GM12878 (cell line): ENCODE measurements at regions not wholly inside any gene's neighbourhood (a gene's known extent, or its start where the extent isn't known, plus 50 kb on each side); places are given as distances from the start of the nearest gene placed in this dataset.
A peak's percentile ranks its signal among the peaks of the same experiment; 100 is the strongest.

ENCODE experiments used
- BRCA1 ChIP-seq: IDR thresholded peaks from 2 replicates; pipeline ENCODE4 v1.6.1; 2011; ENCODE audit warnings: low read depth, low read length, improper control_type of control experiment
- JUND ChIP-seq: IDR thresholded peaks from 2 replicates; pipeline ENCODE4 v1.6.1; 2012; ENCODE audit warnings: low read depth, mild to moderate bottlenecking, low read length, improper control_type of control experiment, moderate library complexity
- MXI1 ChIP-seq: fragments of 150-350 bp; IDR thresholded peaks from 2 replicates; pipeline ENCODE4 v1.6.1; 2011; ENCODE audit warnings: low read depth, mild to moderate bottlenecking, inconsistent platforms, low read length, improper control_type of control experiment
- NFXL1 ChIP-seq: fragments of 450-650 bp; IDR thresholded peaks from 2 replicates; pipeline ENCODE4 v1.6.1; 2017; ENCODE audit warnings: antibody characterized with exemption, mild to moderate bottlenecking, borderline replicate concordance
- PAX8 ChIP-seq: fragments of 450-650 bp; IDR thresholded peaks from 2 replicates; pipeline ENCODE4 v1.6.1; 2017; ENCODE audit warnings: mild to moderate bottlenecking, moderate library complexity
- PKNOX1 ChIP-seq: fragments of 450-650 bp; IDR thresholded peaks from 2 replicates; pipeline ENCODE4 v1.6.1; 2016; ENCODE audit warnings: mild to moderate bottlenecking
- POLR2A ChIP-seq: IDR thresholded peaks from 2 replicates; pipeline ENCODE4 v1.6.1; 2011; ENCODE audit warnings: low read depth, mild to moderate bottlenecking, low read length
- POLR2AphosphoS2 ChIP-seq: IDR thresholded peaks from 2 replicates; pipeline ENCODE4 v1.6.1; 2011; ENCODE audit warnings: low read depth, mild to moderate bottlenecking, low read length, improper control_type of control experiment, moderate library complexity
- POU2F2 ChIP-seq: IDR thresholded peaks from 3 replicates; pipeline ENCODE4 v1.6.1; 2011; ENCODE audit warnings: low read depth, mild to moderate bottlenecking, low read length, borderline replicate concordance
- RUNX3 ChIP-seq: IDR thresholded peaks from 2 replicates; pipeline ENCODE4 v1.6.1; 2012; ENCODE audit warnings: low read length, inconsistent platforms
- STAT1 ChIP-seq: fragments of 450-650 bp; conservative IDR thresholded peaks from 2 replicates; pipeline ENCODE4 v1.6.1; 2014; ENCODE audit warnings: antibody characterized with exemption, mild to moderate bottlenecking
- TBL1XR1 ChIP-seq: IDR thresholded peaks from 2 replicates; pipeline ENCODE4 v1.6.1; 2012; ENCODE audit warnings: low read depth, low read length, improper control_type of control experiment
- TCF7 ChIP-seq: IDR thresholded peaks from 2 replicates; pipeline ENCODE4 v1.6.1; 2014; ENCODE audit warnings: antibody characterized with exemption, borderline replicate concordance
- ZNF384 ChIP-seq: IDR thresholded peaks from 2 replicates; pipeline ENCODE4 v1.6.1; 2012; ENCODE audit warnings: low read depth, mild to moderate bottlenecking, low read length, improper control_type of control experiment, borderline replicate concordance
- TF ChIP-seq, protein P1 (sequence below): IDR thresholded peaks from 2 replicates; pipeline ENCODE4 v1.6.1; 2012; ENCODE audit warnings: low read depth, low read length, improper control_type of control experiment
- TF ChIP-seq, protein P2 (sequence below): fragments of 450-650 bp; IDR thresholded peaks from 2 replicates; pipeline ENCODE4 v1.6.1; 2018; ENCODE audit warnings: mild to moderate bottlenecking, low read depth, moderate library complexity; ENCODE audit not compliant: partially characterized antibody
- TF ChIP-seq, protein P3 (sequence below), 3 experiments: IDR thresholded peaks in 2 of 3; conservative IDR thresholded peaks in 1 of 3; 2 replicates each; pipeline ENCODE4 v1.5.1; 2011; ENCODE audit warnings: low read depth in 3 of 3, low read length in 3 of 3, mild to moderate bottlenecking in 3 of 3, control low read depth in 2 of 3, moderate library complexity in 2 of 3, inconsistent platforms in 1 of 3, mixed read lengths in 1 of 3; ENCODE audit not compliant: control insufficient read depth in 2 of 3, insufficient read depth in 1 of 3; ENCODE audit errors: extremely low read depth in 1 of 3

DNA sequence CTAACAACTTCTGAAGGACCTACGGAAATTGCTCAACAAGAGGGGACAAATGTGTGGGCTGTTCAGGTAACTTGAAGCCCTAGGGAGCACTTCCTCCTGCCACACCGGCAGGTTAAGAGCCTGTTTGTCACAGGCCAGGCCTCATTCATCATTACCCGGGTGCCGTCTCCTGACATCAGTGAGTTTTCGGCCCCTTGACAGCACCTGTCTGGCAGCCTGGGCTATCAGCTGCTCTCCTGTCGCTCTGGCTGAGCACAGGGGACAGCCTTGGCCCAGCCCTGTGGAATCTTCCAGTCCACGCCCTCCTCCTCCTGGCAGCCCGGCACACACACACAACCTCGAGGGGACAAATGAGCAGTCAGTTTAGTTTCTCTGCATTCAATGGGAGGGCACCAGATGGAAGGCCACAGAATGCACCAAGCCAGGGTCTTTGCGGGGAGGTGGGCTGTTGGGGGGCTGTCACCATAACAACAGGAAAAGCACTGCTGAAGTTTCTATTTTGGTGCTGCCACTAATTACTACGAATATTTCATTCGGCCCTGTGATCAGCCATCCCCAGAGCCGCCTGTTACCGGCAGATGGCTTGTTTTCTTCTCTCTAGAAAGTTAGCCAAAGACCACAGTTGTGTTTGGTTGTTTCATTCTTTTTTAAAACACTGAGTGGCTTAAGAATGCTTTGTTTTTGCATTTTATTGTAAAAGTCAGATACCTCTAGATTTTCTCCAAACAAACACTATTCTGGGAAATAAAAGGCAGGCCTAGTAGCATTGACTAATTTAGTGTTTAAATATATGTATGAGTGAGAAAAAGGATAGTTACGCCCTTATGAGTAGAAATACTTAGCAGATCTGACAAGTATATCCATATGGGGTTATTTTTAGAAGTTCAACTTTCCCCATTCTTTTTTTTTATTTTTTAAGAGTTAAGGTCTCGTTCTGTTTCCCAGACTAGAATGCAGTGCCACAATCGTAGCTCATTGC lies 189.9 kb upstream of the NDUFV2 start (continued):
- no peak for TF ChIP-seq TBL1XR1
- peak; percentile 32; the same call in 1 of the 2 replicates for TF ChIP-seq RUNX3
- TF ChIP-seq BRCA1, result no peak
- no peak for TF ChIP-seq JUND
- 0 out of 2 replicates have a peak, but pooled peaks have one; percentile 21 for TF ChIP-seq TCF7
- no peak for TF ChIP-seq POLR2AphosphoS2
- no peak for TF ChIP-seq POU2F2
- 0 out of 2 replicates have a peak, but pooled peaks have one; percentile 34 for TF ChIP-seq POLR2A
- TF ChIP-seq, protein P1, sequence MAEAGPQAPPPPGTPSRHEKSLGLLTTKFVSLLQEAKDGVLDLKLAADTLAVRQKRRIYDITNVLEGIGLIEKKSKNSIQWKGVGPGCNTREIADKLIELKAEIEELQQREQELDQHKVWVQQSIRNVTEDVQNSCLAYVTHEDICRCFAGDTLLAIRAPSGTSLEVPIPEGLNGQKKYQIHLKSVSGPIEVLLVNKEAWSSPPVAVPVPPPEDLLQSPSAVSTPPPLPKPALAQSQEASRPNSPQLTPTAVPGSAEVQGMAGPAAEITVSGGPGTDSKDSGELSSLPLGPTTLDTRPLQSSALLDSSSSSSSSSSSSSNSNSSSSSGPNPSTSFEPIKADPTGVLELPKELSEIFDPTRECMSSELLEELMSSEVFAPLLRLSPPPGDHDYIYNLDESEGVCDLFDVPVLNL, result no peak
- TF ChIP-seq, protein P2, sequence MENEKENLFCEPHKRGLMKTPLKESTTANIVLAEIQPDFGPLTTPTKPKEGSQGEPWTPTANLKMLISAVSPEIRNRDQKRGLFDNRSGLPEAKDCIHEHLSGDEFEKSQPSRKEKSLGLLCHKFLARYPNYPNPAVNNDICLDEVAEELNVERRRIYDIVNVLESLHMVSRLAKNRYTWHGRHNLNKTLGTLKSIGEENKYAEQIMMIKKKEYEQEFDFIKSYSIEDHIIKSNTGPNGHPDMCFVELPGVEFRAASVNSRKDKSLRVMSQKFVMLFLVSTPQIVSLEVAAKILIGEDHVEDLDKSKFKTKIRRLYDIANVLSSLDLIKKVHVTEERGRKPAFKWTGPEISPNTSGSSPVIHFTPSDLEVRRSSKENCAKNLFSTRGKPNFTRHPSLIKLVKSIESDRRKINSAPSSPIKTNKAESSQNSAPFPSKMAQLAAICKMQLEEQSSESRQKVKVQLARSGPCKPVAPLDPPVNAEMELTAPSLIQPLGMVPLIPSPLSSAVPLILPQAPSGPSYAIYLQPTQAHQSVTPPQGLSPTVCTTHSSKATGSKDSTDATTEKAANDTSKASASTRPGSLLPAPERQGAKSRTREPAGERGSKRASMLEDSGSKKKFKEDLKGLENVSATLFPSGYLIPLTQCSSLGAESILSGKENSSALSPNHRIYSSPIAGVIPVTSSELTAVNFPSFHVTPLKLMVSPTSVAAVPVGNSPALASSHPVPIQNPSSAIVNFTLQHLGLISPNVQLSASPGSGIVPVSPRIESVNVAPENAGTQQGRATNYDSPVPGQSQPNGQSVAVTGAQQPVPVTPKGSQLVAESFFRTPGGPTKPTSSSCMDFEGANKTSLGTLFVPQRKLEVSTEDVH, result no peak
- no peak for TF ChIP-seq MXI1
- no peak for TF ChIP-seq NFXL1
- no peak for TF ChIP-seq ZNF384
- no peak for TF ChIP-seq STAT1
- TF ChIP-seq PAX8, result no peak
- TF ChIP-seq, protein P3, sequence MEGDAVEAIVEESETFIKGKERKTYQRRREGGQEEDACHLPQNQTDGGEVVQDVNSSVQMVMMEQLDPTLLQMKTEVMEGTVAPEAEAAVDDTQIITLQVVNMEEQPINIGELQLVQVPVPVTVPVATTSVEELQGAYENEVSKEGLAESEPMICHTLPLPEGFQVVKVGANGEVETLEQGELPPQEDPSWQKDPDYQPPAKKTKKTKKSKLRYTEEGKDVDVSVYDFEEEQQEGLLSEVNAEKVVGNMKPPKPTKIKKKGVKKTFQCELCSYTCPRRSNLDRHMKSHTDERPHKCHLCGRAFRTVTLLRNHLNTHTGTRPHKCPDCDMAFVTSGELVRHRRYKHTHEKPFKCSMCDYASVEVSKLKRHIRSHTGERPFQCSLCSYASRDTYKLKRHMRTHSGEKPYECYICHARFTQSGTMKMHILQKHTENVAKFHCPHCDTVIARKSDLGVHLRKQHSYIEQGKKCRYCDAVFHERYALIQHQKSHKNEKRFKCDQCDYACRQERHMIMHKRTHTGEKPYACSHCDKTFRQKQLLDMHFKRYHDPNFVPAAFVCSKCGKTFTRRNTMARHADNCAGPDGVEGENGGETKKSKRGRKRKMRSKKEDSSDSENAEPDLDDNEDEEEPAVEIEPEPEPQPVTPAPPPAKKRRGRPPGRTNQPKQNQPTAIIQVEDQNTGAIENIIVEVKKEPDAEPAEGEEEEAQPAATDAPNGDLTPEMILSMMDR (IDR thresholded peaks at IDR 0.05 in 2 of 3, conservative IDR thresholded peaks at IDR 0.05 in 1 of 3; ENCODE audit: control insufficient read depth in 2 of 3, extremely low read depth in 1 of 3, insufficient read depth in 1 of 3, low read depth in 3 of 3, low read length in 3 of 3), result no peak
- TF ChIP-seq PKNOX1, result peak; percentile 37; the same call in 1 of the 2 replicates
